Ovary (tissue), 7 donors: ENCODE measurements at regions not wholly inside any gene's neighbourhood (a gene's known extent, or its start where the extent isn't known, plus 50 kb on each side); places are given as distances from the start of the nearest gene placed in this dataset.

Experiments
- DNase-seq, 5 donors: peaks; one replicate each; pipeline ENCODE4 v3.0.0-alpha.2; 2019 to 2020
- H3K27ac ChIP-seq, 2 donors: fragments of 200-600 bp; one replicate each; pipeline versions ENCODE4 v1.5.1 to v1.8.0; 2019 to 2022
- H3K27me3 ChIP-seq: fragments of 200-600 bp; one replicate; pipeline ENCODE4 v1.8.0; 2022
- H3K36me3 ChIP-seq: fragments of 200-600 bp; sonication (generic); one replicate; pipeline ENCODE4 v1.5.1; 2019
- H3K4me1 ChIP-seq: one replicate; pipeline ENCODE4 v1.8.1; 2013; ENCODE audit warnings: mild to moderate bottlenecking, moderate library complexity; ENCODE audit not compliant: insufficient read depth
- H3K4me3 ChIP-seq: fragments of 200-600 bp; sonication (generic); one replicate; pipeline ENCODE4 v1.5.1; 2017
- H3K9me3 ChIP-seq, 2 donors: fragments of 200-600 bp in 1 of 2; sonication (generic) in 1 of 2; one replicate each; pipeline versions ENCODE4 v1.5.1 to v1.8.1; 2013 to 2019; ENCODE audit warnings: mild to moderate bottlenecking in 1 of 2, moderate library complexity in 1 of 2
- CTCF ChIP-seq, 3 donors: fragments of 450-650 bp in 2 of 3; fragments of 200-600 bp in 1 of 3; IDR thresholded peaks; one replicate each; pipeline versions ENCODE4 v1.5.1 to v1.8.0; 2016 to 2022; ENCODE audit warnings: antibody characterized with exemption in 3 of 3, mild to moderate bottlenecking in 1 of 3
- EP300 ChIP-seq: sonication (generic); formaldehyde crosslinking; IDR thresholded peaks from one replicate; pipeline ENCODE4 v1.6.1; 2017; ENCODE audit warnings: antibody characterized with exemption
- POLR2A ChIP-seq: fragments of 450-650 bp; IDR thresholded peaks from one replicate; pipeline ENCODE4 v1.6.1; 2017; ENCODE audit warnings: antibody characterized with exemption, mild to moderate bottlenecking, moderate library complexity
- WGBS, 3 donors: extraction: QIAGEN DNeasy Blood & Tissue Kit in 1 of 3; methylation state at CpG; one replicate each; pipeline versions ENCODE4 v1.1.5 to v1.1.7; 2013 to 2017; 5-methylcytosine and 5-hydroxymethylcytosine counted together
- intact Hi-C, 4 donors: fragments of 100-400 bp; cut with DNase I; formaldehyde crosslinking; loops; one replicate each; pipeline versions ENCODE4 v1.11.0 to v1.15.1; 2022 to 2023
- donor health status: DM: no; HTN: no; CAD: no; lungs with moderate emphysema.
- donor health status: DM: no; HTN: no; CAD: no.
- donor health status: Bipolar disorder and iron deficiency.
- donor health status: DM: no; HTN: no; CAD: no.
- donor health status: DM: yes; HTN: yes; CAD: no.

- Histone ChIP-seq H3K27ac (no peak overlapping the region), H3K4me3 (no peak overlapping the region), H3K36me3 (no peaks in the 10 kb centered on the region), H3K4me1 (no peaks in the 10 kb centered on the region), H3K9me3 (no peaks in the 10 kb centered on the region), H3K27me3 (no peaks in the 10 kb centered on the region)
- intact Hi-C loops, result no loop called here
- WGBS, 3 donors, result 56 to 66% (median 57%) methylated on average over 6 of the region's 6 CpGs
- TF ChIP-seq POLR2A, result no peak
- TF ChIP-seq CTCF (IDR thresholded peaks at IDR 0.05), result no peak
- TF ChIP-seq EP300, result no peak
- DNase-seq, result no peak
Measured at GRCh38 chrX:138897621-138898492, 186.3 kb upstream of the FGF13 start.

- intact Hi-C loops, result no loop called here
- TF ChIP-seq CTCF (IDR thresholded peaks at IDR 0.05) (no peak), EP300 (no peak), POLR2A (no peak)
- no peak overlapping the region for H3K27ac ChIP-seq
Measured at GRCh38 chrX:138890491-138890890, 179.0 kb upstream of the FGF13 start.

GRCh38 chrX:138889149-138889548 lies 177.6 kb upstream of the FGF13 start:
- Histone ChIP-seq H3K27ac (no peak overlapping the region), H3K36me3 (no peaks in the 10 kb centered on the region), H3K9me3 (no peaks in the 10 kb centered on the region), H3K4me1 (no peaks in the 10 kb centered on the region), H3K27me3 (no peaks in the 10 kb centered on the region), H3K4me3 (no peak overlapping the region)
- intact Hi-C loops, result no loop called here
- TF ChIP-seq POLR2A (no peak), CTCF (IDR thresholded peaks at IDR 0.05) (no peak), EP300 (no peak)
- DNase-seq, result no peak

More at GRCh38 chrX:138890491-138890890, 179.0 kb upstream of the FGF13 start:
- Histone ChIP-seq H3K9me3 (no peaks in the 10 kb centered on the region), H3K36me3 (no peaks in the 10 kb centered on the region), H3K27me3 (no peaks in the 10 kb centered on the region), H3K4me3 (no peak overlapping the region), H3K4me1 (no peaks in the 10 kb centered on the region)
- no peak for DNase-seq

- Histone ChIP-seq H3K4me3 (no peak overlapping the region), H3K27ac (no peak overlapping the region), H3K27me3 (no peaks in the 10 kb centered on the region), H3K4me1 (no peaks in the 10 kb centered on the region), H3K9me3 (no peaks in the 10 kb centered on the region), H3K36me3 (no peaks in the 10 kb centered on the region)
- WGBS, 3 donors, result 67 to 81% (median 69%) methylated on average over 2 of the region's 2 CpGs
- DNase-seq, result no peak
- TF ChIP-seq EP300 (no peak), CTCF (IDR thresholded peaks at IDR 0.05) (no peak), POLR2A (no peak)
- intact Hi-C loops, result no loop called here
Measured at GRCh38 chrX:138886769-138887168, 175.3 kb upstream of the FGF13 start.
